OCI-LY7 (cell line): ENCODE measurements at regions not wholly inside any gene's neighbourhood (a gene's known extent, or its start where the extent isn't known, plus 50 kb on each side); places are given as distances from the start of the nearest gene placed in this dataset.

Experiments used
- BruUV-seq: library from RNA; stranded (reverse); fragments of 400-500 nt; replicated peaks from 2 replicates; lab custom pipeline; 2021; lab: Mats Ljungman, UMichigan
- CTCF ChIA-PET: fragments of 300-600 bp; sonication (Branson Sonifier 250); formaldehyde crosslinking; loops from one replicate; lab custom pipeline; 2022; ENCODE audit warnings: antibody characterized with exemption; ENCODE audit not compliant: unreplicated experiment; lab: Charles Lee
- POLR2A ChIA-PET: fragments of 300-600 bp; sonication (Branson Sonifier 250); formaldehyde crosslinking; loops from one replicate; lab custom pipeline; 2022; ENCODE audit warnings: antibody characterized with exemption; lab: Charles Lee
- DNase-seq: peaks from one replicate; pipeline ENCODE4 v3.0.0-alpha.2; 2015; ENCODE audit warnings: low spot score
- H2AFZ ChIP-seq: fragments of 200-600 bp; sonication (generic), shearing (Covaris generic); 2 replicates; pipeline ENCODE4 v1.6.1; 2014; ENCODE audit warnings: mild to moderate bottlenecking, antibody characterized with exemption, low read length, moderate library complexity
- H3K27ac ChIP-seq: fragments of 200-600 bp; sonication (generic); 2 replicates; pipeline ENCODE4 v1.5.1; 2014; ENCODE audit warnings: mixed run types, low read depth, mild to moderate bottlenecking, moderate library complexity, low read length, inconsistent platforms; ENCODE audit not compliant: poor library complexity, severe bottlenecking
- H3K36me3 ChIP-seq: fragments of 200-600 bp; sonication (generic); 2 replicates; pipeline ENCODE4 v1.6.1; 2014; ENCODE audit warnings: mild to moderate bottlenecking, antibody characterized with exemption, low read length, moderate library complexity, mixed read lengths; ENCODE audit not compliant: insufficient read depth
- H3K4me1 ChIP-seq: fragments of 200-600 bp; sonication (generic); 2 replicates; pipeline ENCODE4 v1.5.1; 2014; ENCODE audit warnings: mild to moderate bottlenecking, low read length; ENCODE audit not compliant: insufficient read depth, poor library complexity, severe bottlenecking
- H3K4me2 ChIP-seq: fragments of 200-600 bp; sonication (generic); 2 replicates; pipeline ENCODE4 v1.6.1; 2014; ENCODE audit warnings: mild to moderate bottlenecking, low read length
- H3K4me3 ChIP-seq: fragments of 200-600 bp; sonication (generic); 2 replicates; pipeline ENCODE4 v1.5.1; 2014; ENCODE audit warnings: mild to moderate bottlenecking, low read depth, low read length; ENCODE audit not compliant: poor library complexity, severe bottlenecking
- H3K79me2 ChIP-seq: fragments of 200-600 bp; sonication (generic); 2 replicates; pipeline ENCODE4 v1.6.1; 2016; ENCODE audit warnings: low read depth, mild to moderate bottlenecking, low read length, moderate library complexity, mixed read lengths; ENCODE audit not compliant: insufficient read depth
- H3K9me2 ChIP-seq: fragments of 200-600 bp; sonication (generic); 2 replicates; pipeline ENCODE4 v1.6.1; 2016; ENCODE audit warnings: mild to moderate bottlenecking, low read length, mixed read lengths; ENCODE audit not compliant: insufficient read depth
- H3K9me3 ChIP-seq: fragments of 200-600 bp; sonication (generic); 2 replicates; pipeline ENCODE4 v1.6.1; 2014; ENCODE audit warnings: mild to moderate bottlenecking, mixed run types, low read length, mixed read lengths
- H4K20me1 ChIP-seq: fragments of 200-600 bp; sonication (generic); 2 replicates; pipeline ENCODE4 v1.6.1; 2014; ENCODE audit warnings: mild to moderate bottlenecking, antibody characterized with exemption, low read length, moderate library complexity, mixed read lengths; ENCODE audit not compliant: insufficient read depth
- CTCF ChIP-seq: fragments of 200-600 bp; sonication (generic); conservative IDR thresholded peaks from 2 replicates; pipeline ENCODE4 v1.5.1; 2014; ENCODE audit warnings: mild to moderate bottlenecking, antibody characterized with exemption, low read length, moderate library complexity, mixed read lengths
- EZH2phosphoT487 ChIP-seq: fragments of 200-600 bp; sonication (generic); IDR thresholded peaks from 2 replicates; pipeline ENCODE4 v1.6.1; 2018; ENCODE audit warnings: low read depth, borderline replicate concordance, mild to moderate bottlenecking, mixed run types, antibody characterized with exemption, low read length, moderate library complexity, mixed read lengths
- intact Hi-C: fragments of 100-400 bp; cut with micrococcal nuclease; formaldehyde crosslinking; loops from one replicate; pipeline ENCODE4 v1.10.0; 2022; ENCODE audit not compliant: unreplicated experiment

DNA sequence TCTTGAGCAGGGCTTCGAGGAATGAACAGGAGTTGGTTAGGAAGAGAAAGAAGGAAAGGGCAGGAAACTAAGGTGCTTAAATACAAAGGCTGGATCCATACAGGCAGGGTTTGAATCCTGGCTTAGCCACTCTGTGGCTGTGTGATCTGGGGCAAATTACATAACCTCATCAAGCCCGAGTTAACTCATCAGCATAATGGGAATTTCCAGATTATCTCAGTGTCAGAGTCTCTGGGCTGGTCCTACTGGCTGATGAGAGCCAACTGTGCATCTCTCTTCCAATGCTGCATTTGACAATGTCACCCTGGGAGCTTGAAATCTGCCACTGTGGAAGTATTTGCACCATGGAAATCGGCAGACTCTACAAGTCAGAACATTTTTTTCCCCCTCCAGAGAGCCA, 83.8 kb upstream of the SLC6A6 start:
- no peak overlapping the region for H3K4me3 ChIP-seq
- intact Hi-C loops = no loop called here
- H3K36me3 ChIP-seq = no peaks in the 10 kb centered on the region
- BruUV-seq = no TSS peak
- no peak overlapping the region for H3K4me2 ChIP-seq
- no peak overlapping the region for H3K27ac ChIP-seq
- peaks cover 13% of the 10 kb centered on the region for H3K4me1 ChIP-seq
- no peak for DNase-seq
- no peaks in the 10 kb centered on the region for H4K20me1 ChIP-seq
- ChIA-PET CTCF (no interaction called here), POLR2A (interaction anchor here (0.7 kb wide), 1 partner anchor 49 kb away, joined by 3 read pairs; no protein-coding TSS in a partner anchor)
- H3K9me2 ChIP-seq = no peaks in the 10 kb centered on the region
- no peaks in the 10 kb centered on the region for H3K9me3 ChIP-seq
- no peak for TF ChIP-seq EZH2phosphoT487
- TF ChIP-seq CTCF = no peak
- H3K79me2 ChIP-seq = no peaks in the 10 kb centered on the region
- H2AFZ ChIP-seq = peak overlapping the region; percentile 91; the same call in 1 of the 2 replicates

- Histone ChIP-seq H3K4me2 (peak overlapping the region; percentile 76), H3K4me3 (peak overlapping the region; percentile 67), H3K79me2 (no peaks in the 10 kb centered on the region), H3K36me3 (no peaks in the 10 kb centered on the region), H3K9me3 (no peaks in the 10 kb centered on the region), H2AFZ (peak overlapping the region; percentile 91), H4K20me1 (no peaks in the 10 kb centered on the region), H3K27ac (peak overlapping the region; percentile 17), H3K4me1 (peaks cover 13% of the 10 kb centered on the region), H3K9me2 (no peaks in the 10 kb centered on the region)
- POLR2A ChIA-PET = interaction anchor here (0.7 to 1.4 kb wide), 8 partner anchors 8 to 105 kb away, joined by 3 to 6 read pairs (median 4); no protein-coding TSS in a partner anchor
- DNase-seq = peak; percentile 93
- CTCF ChIA-PET = no interaction called here
- BruUV-seq = no TSS peak
- intact Hi-C loops = loop anchor here (10.0 kb wide), 1 partner anchor 1295 kb away; no protein-coding TSS in a partner anchor
- no peak for TF ChIP-seq CTCF
- TF ChIP-seq EZH2phosphoT487 = no peak
These were observed 82.7 kb upstream of the SLC6A6 start for GRCh38 chr3:14319654-14320182.

GRCh38 chr3:14320219-14320618, 82.2 kb upstream of the SLC6A6 start:
- H3K36me3 ChIP-seq = no peaks in the 10 kb centered on the region
- H3K9me3 ChIP-seq = no peaks in the 10 kb centered on the region
- intact Hi-C loops = loop anchor here (10.0 kb wide), 1 partner anchor 1295 kb away; no protein-coding TSS in a partner anchor
- peak overlapping the region; percentile 67 for H3K4me3 ChIP-seq
- no peak for TF ChIP-seq EZH2phosphoT487
- TF ChIP-seq CTCF = no peak
- no peaks in the 10 kb centered on the region for H3K79me2 ChIP-seq
- BruUV-seq = TSS peak; percentile 90
- H2AFZ ChIP-seq = peak overlapping the region; percentile 91
- H3K4me2 ChIP-seq = peak overlapping the region; percentile 76
- ChIA-PET CTCF (no interaction called here), POLR2A (interaction anchor here (0.6 to 1.4 kb wide), 9 partner anchors 9 to 686 kb away, joined by 3 to 6 read pairs (median 4); no protein-coding TSS in a partner anchor)
- no peaks in the 10 kb centered on the region for H4K20me1 ChIP-seq
- H3K9me2 ChIP-seq = no peaks in the 10 kb centered on the region
- no peak for DNase-seq
- peak overlapping the region; percentile 17 for H3K27ac ChIP-seq
- H3K4me1 ChIP-seq = peaks cover 13% of the 10 kb centered on the region
